HG03342 (cell line): ENCODE measurements at regions not wholly inside any gene's neighbourhood (a gene's known extent, or its start where the extent isn't known, plus 50 kb on each side); places are given as distances from the start of the nearest gene placed in this dataset.

Experiments used
- ATAC-seq: cut with Tn5 transposase; IDR thresholded peaks from one replicate; pipeline ENCODE4 v1.9.1; 2021; ENCODE audit warnings: mild to moderate bottlenecking, moderate library complexity; ENCODE audit not compliant: unreplicated experiment

GRCh38 chr2:30046979-30047378 is 99.8 kb upstream of the YPEL5 start:
- ATAC-seq = no peak

GRCh38 chr2:30048636-30049175 is 98.1 kb upstream of the YPEL5 start:
- ATAC-seq = no peak

- ATAC-seq = no peak
Measured at GRCh38 chr2:30055548-30055947, 91.3 kb upstream of the YPEL5 start.

- no peak for ATAC-seq
Measured at GRCh38 chr2:30060562-30060961, 86.2 kb upstream of the YPEL5 start.

GRCh38 chr2:30068067-30068466 is 78.7 kb upstream of the YPEL5 start:
- ATAC-seq = no peak

GRCh38 chr2:30072250-30072842 is 74.5 kb upstream of the YPEL5 start:
- ATAC-seq = peak; percentile 74

- no peak for ATAC-seq
Measured at GRCh38 chr2:30073523-30073922, 73.3 kb upstream of the YPEL5 start.

- no peak for ATAC-seq
Measured at GRCh38 chr2:30074023-30074422, 72.8 kb upstream of the YPEL5 start.

- ATAC-seq = no peak
Measured at GRCh38 chr2:30078521-30078920, 68.3 kb upstream of the YPEL5 start.

- ATAC-seq = no peak
Measured at GRCh38 chr2:30084915-30085314, 61.9 kb upstream of the YPEL5 start.

- no peak for ATAC-seq
Measured at GRCh38 chr2:30089171-30089570, 57.6 kb upstream of the YPEL5 start.

- ATAC-seq = no peak
Measured at GRCh38 chr2:30095402-30095801, 51.4 kb upstream of the YPEL5 start.

GRCh38 chr2:30096451-30096850 is 50.4 kb upstream of the YPEL5 start:
- no peak for ATAC-seq
